H9 (cell line): ENCODE measurements at regions not wholly inside any gene's neighbourhood (a gene's known extent, or its start where the extent isn't known, plus 50 kb on each side); places are given as distances from the start of the nearest gene placed in this dataset.

ENCODE experiments used
- DNase-seq: peaks from one replicate; pipeline ENCODE4 v3.0.0-alpha.2; 2017
- H2AFZ ChIP-seq: one replicate; pipeline ENCODE4 v1.6.1; 2013; ENCODE audit warnings: mild to moderate bottlenecking, low read length, control low read depth, moderate library complexity
- H2AK5ac ChIP-seq: 2 replicates; pipeline ENCODE4 v1.6.1; 2013; ENCODE audit warnings: low read length, control low read depth, mixed read lengths; ENCODE audit not compliant: insufficient read length
- H2BK120ac ChIP-seq: one replicate; pipeline ENCODE4 v1.6.1; 2013; ENCODE audit warnings: low read depth, mild to moderate bottlenecking, low read length, control low read depth, inconsistent platforms; ENCODE audit not compliant: poor library complexity, severe bottlenecking
- H2BK12ac ChIP-seq: 2 replicates; pipeline ENCODE4 v1.6.1; 2013; ENCODE audit warnings: low read length, control low read depth, mixed read lengths, low read depth; ENCODE audit not compliant: insufficient read length
- H2BK15ac ChIP-seq: 2 replicates; pipeline ENCODE4 v1.6.1; 2013; ENCODE audit warnings: low read depth, low read length, control low read depth
- H2BK20ac ChIP-seq: one replicate; pipeline ENCODE4 v1.6.1; 2013; ENCODE audit warnings: low read depth, mild to moderate bottlenecking, low read length, control low read depth, inconsistent platforms; ENCODE audit not compliant: poor library complexity, severe bottlenecking
- H2BK5ac ChIP-seq: 2 replicates; pipeline ENCODE4 v1.6.1; 2013; ENCODE audit warnings: low read length, control low read depth, mixed read lengths; ENCODE audit not compliant: insufficient read length
- H3K14ac ChIP-seq: 2 replicates; pipeline ENCODE4 v1.6.1; 2013; ENCODE audit warnings: low read length, control low read depth; ENCODE audit not compliant: insufficient read depth
- H3K18ac ChIP-seq: 2 replicates; pipeline ENCODE4 v1.6.1; 2013; ENCODE audit warnings: low read depth, mild to moderate bottlenecking, mixed read lengths, low read length, control low read depth; ENCODE audit not compliant: insufficient read length
- H3K23ac ChIP-seq: 2 replicates; pipeline ENCODE4 v1.6.1; 2013; ENCODE audit warnings: low read length, control low read depth, mixed read lengths, low read depth; ENCODE audit not compliant: insufficient read length
- H3K23me2 ChIP-seq: 2 replicates; pipeline ENCODE4 v1.6.1; 2013; ENCODE audit warnings: low read depth, mild to moderate bottlenecking, mixed read lengths, low read length, control low read depth; ENCODE audit not compliant: insufficient read length, poor library complexity, severe bottlenecking
- H3K27ac ChIP-seq: 2 replicates; pipeline ENCODE4 v1.5.1; 2013; ENCODE audit warnings: low read length, control low read depth, mixed read lengths, low read depth; ENCODE audit not compliant: insufficient read length
- H3K27me3 ChIP-seq: 2 replicates; pipeline ENCODE4 v1.6.1; 2013; ENCODE audit warnings: low read length, control low read depth, inconsistent platforms; ENCODE audit not compliant: insufficient read depth
- H3K4ac ChIP-seq: 2 replicates; pipeline ENCODE4 v1.6.1; 2013; ENCODE audit warnings: low read depth, mild to moderate bottlenecking, control low read depth, inconsistent platforms, low read length, moderate library complexity
- H3K4me1 ChIP-seq: 2 replicates; pipeline ENCODE4 v1.6.1; 2013; ENCODE audit warnings: low read length, control low read depth, inconsistent platforms; ENCODE audit not compliant: insufficient read depth
- H3K4me2 ChIP-seq: 2 replicates; pipeline ENCODE4 v1.6.1; 2013; ENCODE audit warnings: low read length, control low read depth, mixed read lengths; ENCODE audit not compliant: insufficient read length, insufficient read depth
- H3K56ac ChIP-seq: 2 replicates; pipeline ENCODE4 v1.6.1; 2013; ENCODE audit warnings: low read depth, mild to moderate bottlenecking, mixed read lengths, low read length, control low read depth; ENCODE audit not compliant: insufficient read length
- H3K79me1 ChIP-seq: 2 replicates; pipeline ENCODE4 v1.6.1; 2013; ENCODE audit warnings: low read depth, mild to moderate bottlenecking, moderate library complexity, low read length, control low read depth, inconsistent platforms; ENCODE audit not compliant: insufficient read depth, poor library complexity, severe bottlenecking
- H3K79me2 ChIP-seq: 2 replicates; pipeline ENCODE4 v1.6.1; 2013; ENCODE audit warnings: low read length, control low read depth, inconsistent platforms; ENCODE audit not compliant: insufficient read depth
- H3K9ac ChIP-seq: 2 replicates; pipeline ENCODE4 v1.6.1; 2013; ENCODE audit warnings: low read length, control low read depth, mixed read lengths; ENCODE audit not compliant: insufficient read length; ENCODE audit errors: extremely low read depth
- H3K9me3 ChIP-seq: one replicate; pipeline ENCODE4 v1.6.1; 2013; ENCODE audit warnings: low read depth, low read length, inconsistent platforms; ENCODE audit not compliant: control insufficient read depth
- H3T11ph ChIP-seq: one replicate; pipeline ENCODE4 v1.6.1; 2013; ENCODE audit warnings: mild to moderate bottlenecking, low read length, control low read depth, inconsistent platforms
- H4K20me1 ChIP-seq: one replicate; pipeline ENCODE4 v1.6.1; 2013; ENCODE audit not compliant: control insufficient read depth, insufficient read length, insufficient read depth
- H4K5ac ChIP-seq: 2 replicates; pipeline ENCODE4 v1.6.1; 2013; ENCODE audit warnings: low read depth, mild to moderate bottlenecking, mixed read lengths, low read length, control low read depth; ENCODE audit not compliant: insufficient read length
- H4K8ac ChIP-seq: replicated peaks from 2 replicates; pipeline ENCODE4 v1.6.1; 2013; ENCODE audit warnings: low read length, control low read depth, mixed read lengths, low read depth; ENCODE audit not compliant: insufficient read length
- H4K91ac ChIP-seq: 2 replicates; pipeline ENCODE4 v1.6.1; 2013; ENCODE audit warnings: low read depth, mild to moderate bottlenecking, moderate library complexity, mixed read lengths, low read length, control low read depth; ENCODE audit not compliant: insufficient read length
- H3K27ac Mint-ChIP-seq, 3 experiments: 2 replicates in 2 of 3; 3 replicates in 1 of 3; pipeline ENCODE4 v1.8.0; 2020 to 2021; ENCODE audit warnings: mixed read lengths in 3 of 3, mild to moderate bottlenecking in 1 of 3, moderate library complexity in 1 of 3
- H3K27me3 Mint-ChIP-seq: 2 replicates; pipeline ENCODE4 v1.8.0; 2021; ENCODE audit warnings: low read depth, mild to moderate bottlenecking, moderate library complexity, mixed read lengths
- H3K36me3 Mint-ChIP-seq, 3 experiments: 2 replicates in 2 of 3; 3 replicates in 1 of 3; pipeline ENCODE4 v1.8.0; 2020 to 2021; ENCODE audit warnings: low read depth in 3 of 3, mixed read lengths in 3 of 3; ENCODE audit not compliant: insufficient read depth in 1 of 3
- H3K4me1 Mint-ChIP-seq, 2 experiments: 2 replicates each; pipeline ENCODE4 v1.8.0; 2020; ENCODE audit warnings: mixed read lengths in 2 of 2
- H3K4me3 Mint-ChIP-seq, 2 experiments: 2 replicates in 1 of 2; 3 replicates in 1 of 2; pipeline ENCODE4 v1.8.0; 2020 to 2021; ENCODE audit warnings: mild to moderate bottlenecking in 2 of 2, mixed read lengths in 2 of 2, moderate library complexity in 1 of 2
- H3K9me3 Mint-ChIP-seq, 2 experiments: 2 replicates in 1 of 2; 3 replicates in 1 of 2; pipeline ENCODE4 v1.8.0; 2020; ENCODE audit warnings: mild to moderate bottlenecking in 2 of 2, mixed read lengths in 2 of 2, moderate library complexity in 1 of 2
- whole genome bisulfite sequencing: extraction: QIAGEN DNeasy Blood & Tissue Kit; methylation state at CpG from one replicate; pipeline ENCODE4 v1.1.7; 2013; ENCODE audit warnings: missing lambda C conversion rate, low lambda C conversion rate, mixed read lengths; ENCODE audit not compliant: insufficient read length; ENCODE audit errors: extremely low coverage; 5-methylcytosine and 5-hydroxymethylcytosine counted together
- TF ChIP-seq, protein P1 (sequence below): fragments of 200-600 bp; sonication (generic); conservative IDR thresholded peaks from 3 replicates; pipeline ENCODE4 v1.8.0; 2021; ENCODE audit warnings: antibody characterized with exemption, mild to moderate bottlenecking

DNA sequence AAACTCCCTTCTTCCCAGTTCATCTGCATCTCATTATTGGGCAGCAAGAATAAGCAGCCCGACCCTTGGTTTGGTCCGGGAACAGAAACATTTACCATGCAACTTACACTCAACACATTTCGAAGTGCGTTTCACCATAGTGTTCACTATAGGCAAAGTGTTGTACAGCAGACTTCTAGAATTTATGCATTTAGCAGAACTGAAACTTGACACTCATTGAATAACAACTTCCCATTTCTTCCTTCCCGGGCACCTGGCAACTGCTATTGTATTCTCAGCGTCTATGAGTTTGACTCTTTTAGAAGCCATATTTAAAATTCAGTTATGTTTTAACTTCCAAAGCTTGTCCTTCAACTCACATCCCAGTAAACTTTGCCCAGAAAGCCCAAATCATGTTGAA lies 840.6 kb downstream of the NLGN4X start:
- Histone ChIP-seq H4K5ac (no peak overlapping the region), H4K8ac (no peak overlapping the region), H2AFZ (no peak overlapping the region), H2BK15ac (no peak overlapping the region), H3K27me3 (no peaks in the 10 kb centered on the region), H2BK20ac (no peak overlapping the region), H3K4ac (no peak overlapping the region), H4K20me1 (no peaks in the 10 kb centered on the region), H3K79me1 (no peaks in the 10 kb centered on the region), H3K23me2 (no peaks in the 10 kb centered on the region), H3K14ac (no peak overlapping the region), H3K56ac (no peak overlapping the region), H2BK12ac (no peak overlapping the region), H3K79me2 (no peaks in the 10 kb centered on the region), H2AK5ac (no peak overlapping the region), H3T11ph (no peak overlapping the region), H3K9me3 (no peaks in the 10 kb centered on the region), H2BK5ac (no peak overlapping the region), H3K18ac (no peak overlapping the region), H2BK120ac (no peak overlapping the region), H4K91ac (no peak overlapping the region), H3K9ac (no peak overlapping the region), H3K4me2 (no peak overlapping the region), H3K4me1 (no peaks in the 10 kb centered on the region), H3K27ac (no peak overlapping the region), H3K23ac (no peak overlapping the region)
- H3K27me3 Mint-ChIP-seq: no peaks in the 10 kb centered on the region
- peaks cover 0 to 18% (median 0%) of the 10 kb centered on the region in 3 experiments; a peak in 2 of 7 replicates for H3K36me3 Mint-ChIP-seq
- H3K9me3 Mint-ChIP-seq: peaks cover 12 to 13% of the 10 kb centered on the region in 2 experiments; a peak in 4 of 5 replicates
- H3K27ac Mint-ChIP-seq: no peak overlapping the region
- H3K4me1 Mint-ChIP-seq: no peaks in the 10 kb centered on the region
- no peak for DNase-seq
- H3K4me3 Mint-ChIP-seq: no peak overlapping the region
- no CpG with 5 or more reads among the region's 6 CpGs for whole genome bisulfite sequencing
- TF ChIP-seq, protein P1, sequence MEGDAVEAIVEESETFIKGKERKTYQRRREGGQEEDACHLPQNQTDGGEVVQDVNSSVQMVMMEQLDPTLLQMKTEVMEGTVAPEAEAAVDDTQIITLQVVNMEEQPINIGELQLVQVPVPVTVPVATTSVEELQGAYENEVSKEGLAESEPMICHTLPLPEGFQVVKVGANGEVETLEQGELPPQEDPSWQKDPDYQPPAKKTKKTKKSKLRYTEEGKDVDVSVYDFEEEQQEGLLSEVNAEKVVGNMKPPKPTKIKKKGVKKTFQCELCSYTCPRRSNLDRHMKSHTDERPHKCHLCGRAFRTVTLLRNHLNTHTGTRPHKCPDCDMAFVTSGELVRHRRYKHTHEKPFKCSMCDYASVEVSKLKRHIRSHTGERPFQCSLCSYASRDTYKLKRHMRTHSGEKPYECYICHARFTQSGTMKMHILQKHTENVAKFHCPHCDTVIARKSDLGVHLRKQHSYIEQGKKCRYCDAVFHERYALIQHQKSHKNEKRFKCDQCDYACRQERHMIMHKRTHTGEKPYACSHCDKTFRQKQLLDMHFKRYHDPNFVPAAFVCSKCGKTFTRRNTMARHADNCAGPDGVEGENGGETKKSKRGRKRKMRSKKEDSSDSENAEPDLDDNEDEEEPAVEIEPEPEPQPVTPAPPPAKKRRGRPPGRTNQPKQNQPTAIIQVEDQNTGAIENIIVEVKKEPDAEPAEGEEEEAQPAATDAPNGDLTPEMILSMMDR: no peak
